Activated naive CD4-positive, alpha-beta T cell treated with Interleukin-2 at 50 U/mL for 16 hours (primary cell): ENCODE measurements at regions not wholly inside any gene's neighbourhood (a gene's known extent, or its start where the extent isn't known, plus 50 kb on each side); places are given as distances from the start of the nearest gene placed in this dataset.

ENCODE experiments used
- DNase-seq: peaks from one replicate; pipeline ENCODE4 v3.0.0-alpha.2; 2020

- no peak for DNase-seq
Observed at GRCh38 chr11:38246451-38246850, 1648.4 kb upstream of the RAG2 start.

- no peak for DNase-seq
Observed at GRCh38 chr11:38226684-38227083, 1628.6 kb upstream of the RAG2 start.

GRCh38 chr11:38221295-38221694, 1623.3 kb upstream of the RAG2 start:
- no peak for DNase-seq

GRCh38 chr11:38219636-38220035, 1621.6 kb upstream of the RAG2 start:
- no peak for DNase-seq

- no peak for DNase-seq
Observed at GRCh38 chr11:38208951-38209350, 1610.9 kb upstream of the RAG2 start.

- no peak for DNase-seq
Observed at GRCh38 chr11:38206663-38207062, 1608.6 kb upstream of the RAG2 start.

- DNase-seq = no peak
Observed at GRCh38 chr11:38191101-38191500, 1593.1 kb upstream of the RAG2 start.

- no peak for DNase-seq
Observed at GRCh38 chr11:38182126-38182866, 1584.3 kb upstream of the RAG2 start.

GRCh38 chr11:38176686-38177322, 1578.8 kb upstream of the RAG2 start:
- no peak for DNase-seq

- DNase-seq = no peak
Observed at GRCh38 chr11:38173676-38174075, 1575.6 kb upstream of the RAG2 start.

- DNase-seq = no peak
Observed at GRCh38 chr11:38169286-38169685, 1571.2 kb upstream of the RAG2 start.

- DNase-seq = no peak
Observed at GRCh38 chr11:38163526-38163925, 1565.5 kb upstream of the RAG2 start.

- no peak for DNase-seq
Observed at GRCh38 chr11:38160433-38160832, 1562.4 kb upstream of the RAG2 start.

- DNase-seq = no peak
Observed at GRCh38 chr11:38159038-38159437, 1561.0 kb upstream of the RAG2 start.

GRCh38 chr11:38156495-38157146, 1558.6 kb upstream of the RAG2 start:
- DNase-seq = no peak

GRCh38 chr11:38155856-38156255, 1557.8 kb upstream of the RAG2 start:
- no peak for DNase-seq

GRCh38 chr11:38153985-38154384, 1555.9 kb upstream of the RAG2 start:
- DNase-seq = no peak

GRCh38 chr11:38143852-38144251, 1545.8 kb upstream of the RAG2 start:
- no peak for DNase-seq

GRCh38 chr11:38138972-38139371, 1540.9 kb upstream of the RAG2 start:
- no peak for DNase-seq

- no peak for DNase-seq
Observed at GRCh38 chr11:38136887-38137286, 1538.9 kb upstream of the RAG2 start.

- DNase-seq = no peak
Observed at GRCh38 chr11:38131535-38131934, 1533.5 kb upstream of the RAG2 start.

- DNase-seq = no peak
Observed at GRCh38 chr11:38130976-38131375, 1532.9 kb upstream of the RAG2 start.

GRCh38 chr11:38130514-38130913, 1532.5 kb upstream of the RAG2 start:
- no peak for DNase-seq

GRCh38 chr11:38123673-38124072, 1525.6 kb upstream of the RAG2 start:
- DNase-seq = no peak
